NCI-H446 (cell line): ENCODE measurements at regions not wholly inside any gene's neighbourhood (a gene's known extent, or its start where the extent isn't known, plus 50 kb on each side); places are given as distances from the start of the nearest gene placed in this dataset.
A peak's percentile ranks its signal among the peaks of the same experiment; 100 is the strongest.

ENCODE experiments used
- DNase-seq, 2 experiments: peaks; one replicate each; lab custom pipeline; 2025; lab: John Stamatoyannopoulos, UW

DNA sequence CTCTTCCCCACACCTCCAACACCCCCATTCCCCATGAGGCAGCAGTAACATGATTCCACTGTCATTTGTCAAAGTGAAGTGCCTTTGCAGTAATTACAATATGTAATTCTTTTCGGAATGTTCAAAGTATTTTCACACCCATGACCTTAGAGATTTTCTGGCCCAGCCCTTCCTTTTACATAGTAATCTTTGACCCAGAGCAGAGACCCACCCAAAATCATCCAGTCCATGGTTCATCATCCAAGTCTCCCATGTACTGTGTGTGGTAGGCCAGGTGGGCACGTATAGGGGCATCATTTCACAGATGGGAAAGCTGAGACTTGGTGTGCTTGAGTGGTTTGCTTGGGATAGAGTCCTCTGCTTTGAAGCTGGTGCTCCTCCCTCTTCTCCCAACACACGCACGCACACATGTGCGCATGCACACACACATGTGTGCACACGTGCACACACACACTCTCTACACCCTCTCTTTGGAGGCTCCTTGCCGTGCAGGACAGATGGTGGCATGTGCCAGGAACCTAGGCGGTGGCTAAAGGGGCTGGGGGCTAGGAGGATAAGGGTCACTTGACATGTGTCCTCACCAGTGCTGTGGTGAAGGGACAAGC, 284.7 kb upstream of the ROPN1 start:
- no peak for DNase-seq

GRCh38 chr3:124277144-124277890, 285.4 kb upstream of the ROPN1 start:
- peak in 1 of 2 experiments; percentile 73 for DNase-seq

GRCh38 chr3:124281453-124282316, 289.8 kb upstream of the ROPN1 start:
- peak; percentile 11 to 43 for DNase-seq

- DNase-seq, result no peak
Observed at GRCh38 chr3:124282751-124283651, 291.1 kb upstream of the ROPN1 start.

DNA sequence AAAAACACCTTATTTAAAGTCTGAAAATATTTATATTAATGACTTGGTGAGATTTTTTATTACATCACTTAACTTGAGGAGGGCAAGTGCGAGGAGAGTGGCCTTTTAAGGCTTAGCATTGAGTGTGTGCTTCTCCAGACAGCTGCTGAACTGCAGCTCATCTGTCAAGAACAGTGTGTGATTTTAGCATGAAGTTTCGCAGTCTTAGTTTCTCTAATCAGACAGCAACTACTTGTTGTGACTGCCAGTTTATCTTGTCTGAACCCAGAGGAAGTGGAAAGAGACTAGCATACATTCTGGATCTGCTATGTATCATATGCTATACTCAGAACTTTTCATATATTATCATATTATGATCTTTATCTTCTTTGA, 291.7 kb upstream of the ROPN1 start:
- DNase-seq, result no peak

DNA sequence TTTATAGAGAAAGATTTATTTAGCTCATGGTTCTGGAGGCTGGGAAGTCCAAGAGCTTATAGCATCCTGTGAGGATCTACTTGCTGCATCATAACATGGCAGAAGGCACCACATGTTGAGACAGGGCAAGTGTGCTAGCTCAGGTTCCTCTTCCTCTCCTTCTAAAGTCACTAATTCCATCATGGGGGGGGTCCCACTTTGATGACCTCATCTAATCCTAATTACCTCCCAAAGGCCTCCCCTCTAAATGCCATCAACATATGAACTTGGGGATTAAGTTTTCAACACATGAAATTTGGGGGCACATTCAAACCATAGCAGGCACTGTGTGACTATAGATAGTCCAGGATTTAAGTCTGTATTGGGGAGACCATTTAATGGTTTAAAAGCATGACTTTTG, 297.1 kb upstream of the ROPN1 start:
- DNase-seq, result no peak

GRCh38 chr3:124291008-124291407, 299.1 kb upstream of the ROPN1 start:
- DNase-seq, result no peak

DNA sequence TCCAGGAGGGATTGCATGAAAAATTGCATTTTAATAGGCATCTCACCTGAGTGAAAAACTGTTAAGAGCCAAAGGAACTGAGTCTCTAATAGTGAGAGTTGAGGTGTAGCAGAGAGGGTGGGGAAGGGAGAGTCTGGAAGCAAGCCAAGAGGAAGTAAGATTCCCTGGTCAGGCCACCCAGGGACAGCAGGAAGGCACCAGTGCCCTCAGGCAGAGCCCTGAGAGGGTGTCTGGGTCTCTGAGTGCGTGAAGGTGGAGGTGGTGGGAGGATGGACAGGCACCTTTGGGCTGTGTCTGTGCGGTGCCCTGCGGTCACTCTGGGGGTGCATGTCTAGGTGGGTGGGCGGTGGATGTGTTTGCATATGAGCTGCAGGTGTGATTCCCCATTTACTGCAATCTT, 300.4 kb upstream of the ROPN1 start:
- no peak for DNase-seq

GRCh38 chr3:124293584-124293983, 301.7 kb upstream of the ROPN1 start:
- DNase-seq, result no peak

DNA sequence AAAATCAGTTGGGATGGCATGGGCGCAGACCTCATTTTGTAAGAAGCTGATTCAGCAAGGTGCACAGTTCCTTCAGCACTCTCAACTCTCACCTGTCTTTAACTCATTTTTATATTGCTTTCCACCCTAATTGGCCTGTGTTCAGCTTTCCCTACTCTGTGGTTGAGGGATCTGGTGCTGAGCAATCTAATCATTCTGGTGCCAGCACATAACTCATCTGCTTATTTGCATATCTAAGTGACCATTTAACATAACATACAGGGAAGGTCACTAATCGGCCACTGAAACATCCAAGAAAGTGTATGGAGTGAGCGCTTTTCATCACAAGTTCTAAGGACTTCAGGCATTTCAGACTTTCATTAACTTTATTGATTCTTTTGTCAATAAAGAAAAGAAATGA, 303.4 kb upstream of the ROPN1 start:
- no peak for DNase-seq

GRCh38 chr3:124296406-124296805, 304.5 kb upstream of the ROPN1 start:
- DNase-seq, result no peak

DNA sequence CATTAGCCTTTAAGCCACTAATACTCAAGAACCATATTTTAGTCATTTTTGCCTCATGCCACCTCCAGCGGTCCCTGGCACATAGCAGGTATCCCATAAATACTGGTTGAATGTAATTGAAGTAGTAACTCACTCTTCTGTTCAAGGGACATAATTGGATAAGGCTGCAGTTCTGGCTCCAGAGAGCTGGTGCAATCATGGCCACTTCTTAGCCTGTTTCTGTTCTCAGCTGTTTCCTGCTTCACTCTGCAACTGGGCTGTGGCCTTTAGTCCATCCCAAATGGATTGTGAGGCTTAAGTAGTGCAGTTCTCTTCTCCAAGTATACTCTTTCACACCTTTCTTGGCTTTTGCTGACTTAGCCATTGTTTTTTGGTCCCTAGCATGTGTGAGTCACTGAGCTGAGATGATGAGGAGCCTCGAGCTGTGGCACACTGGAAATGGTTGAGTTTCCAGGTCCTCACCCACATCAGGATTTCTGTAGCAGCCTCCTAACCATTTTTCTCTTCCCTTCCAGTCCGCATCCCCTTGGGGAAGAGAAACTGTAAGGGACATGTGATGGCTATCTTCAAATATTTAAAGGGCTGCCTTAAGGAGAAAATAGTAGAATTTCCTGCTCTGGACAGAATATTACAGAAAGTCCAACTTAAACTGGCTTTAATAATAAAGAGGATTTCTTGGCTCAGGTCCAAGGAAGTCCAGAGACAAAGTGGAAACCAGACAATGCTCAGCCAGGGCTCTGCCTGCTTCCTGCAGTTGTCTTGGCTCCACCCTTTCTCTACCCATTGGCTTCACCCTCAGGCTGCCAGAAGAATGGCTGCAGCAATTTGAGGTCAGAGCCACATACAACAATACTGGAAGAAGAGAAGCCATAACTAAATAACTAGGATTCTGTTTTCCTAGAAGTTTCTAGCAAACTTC, 305.4 kb upstream of the ROPN1 start:
- no peak for DNase-seq

DNA sequence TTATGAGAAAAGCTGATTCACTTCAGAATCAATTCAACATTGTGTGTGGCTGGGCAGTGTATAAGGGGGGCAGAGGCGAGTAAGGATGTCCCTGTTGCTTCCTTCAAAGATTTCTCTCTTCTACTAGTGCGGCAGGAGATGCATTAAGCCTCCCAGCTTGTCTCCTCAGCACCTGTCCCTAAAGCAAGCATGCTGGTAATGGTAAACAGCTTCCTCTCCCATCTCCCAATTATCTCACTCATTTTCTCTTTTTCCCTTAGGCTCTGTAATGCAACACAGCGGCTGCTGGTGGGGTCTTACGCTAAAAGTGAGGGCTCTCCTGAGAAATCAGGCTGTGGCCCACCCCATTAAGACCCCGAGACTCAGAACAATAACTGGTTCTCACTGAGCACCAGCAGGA, 306.4 kb upstream of the ROPN1 start:
- no peak for DNase-seq

DNA sequence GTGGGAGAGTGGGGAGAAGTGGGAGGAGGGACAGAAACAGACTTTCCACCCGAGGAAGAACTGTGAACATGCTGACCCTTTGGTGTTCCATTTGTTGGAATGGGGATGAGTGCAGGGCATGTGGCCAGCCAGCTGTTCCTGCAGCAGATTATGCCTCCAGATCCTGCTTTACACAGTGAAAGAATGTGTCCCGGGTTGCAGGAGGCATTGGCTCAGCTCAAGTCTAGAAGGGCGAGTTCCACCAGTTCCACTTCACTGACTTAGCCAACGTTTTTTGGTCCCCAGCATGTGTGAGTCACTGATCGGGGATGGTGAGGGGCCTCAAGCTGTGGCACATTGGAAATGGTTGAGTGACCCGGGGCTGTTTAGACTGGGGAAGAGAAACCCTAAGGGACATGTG, 307.0 kb upstream of the ROPN1 start:
- DNase-seq, result peak in 1 of 2 experiments; percentile 13

GRCh38 chr3:124299831-124300230, 307.9 kb upstream of the ROPN1 start:
- no peak for DNase-seq

GRCh38 chr3:124300416-124300815, 308.5 kb upstream of the ROPN1 start:
- no peak for DNase-seq

GRCh38 chr3:124303305-124303910, 311.5 kb upstream of the ROPN1 start:
- DNase-seq, result no peak

GRCh38 chr3:124306665-124307064, 314.7 kb upstream of the ROPN1 start:
- DNase-seq, result no peak

DNA sequence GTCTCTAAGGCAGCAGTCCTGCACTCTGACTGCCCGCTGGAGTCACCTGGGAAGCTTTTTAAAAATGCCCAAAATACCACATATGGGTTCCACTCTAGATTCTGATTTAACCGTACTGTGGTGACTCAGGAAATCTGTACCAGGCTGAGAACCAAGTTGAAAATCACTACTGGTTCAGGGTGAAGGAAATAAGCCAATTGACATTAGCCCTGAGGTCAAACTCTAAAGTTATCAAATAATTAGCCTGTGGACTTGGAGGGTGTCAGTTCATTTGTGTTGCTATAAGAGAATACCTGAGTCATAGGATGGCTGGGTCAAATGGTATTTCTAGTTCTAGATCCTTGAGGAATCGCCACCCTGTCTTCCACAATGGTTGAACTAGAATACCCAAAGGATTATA, 321.7 kb upstream of the ROPN1 start:
- DNase-seq, result no peak
